Lower leg skin (tissue), 4 donors: ENCODE measurements at regions not wholly inside any gene's neighbourhood (a gene's known extent, or its start where the extent isn't known, plus 50 kb on each side); places are given as distances from the start of the nearest gene placed in this dataset.

Experiments used
- DNase-seq, 2 donors: peaks; one replicate each; pipeline ENCODE4 v3.0.0-alpha.2; 2019; ENCODE audit warnings: low spot score in 2 of 2
- H3K4me3 ChIP-seq: fragments of 200-600 bp; sonication (generic); 2 replicates; pipeline ENCODE4 v1.5.1; 2017; ENCODE audit warnings: mild to moderate bottlenecking, low read depth; ENCODE audit not compliant: poor library complexity, severe bottlenecking
- CTCF ChIP-seq, 3 donors: fragments of 450-650 bp; IDR thresholded peaks; one replicate each; pipeline ENCODE4 v1.5.1; 2016; ENCODE audit warnings: antibody characterized with exemption in 3 of 3, mild to moderate bottlenecking in 3 of 3, moderate library complexity in 2 of 3
- POLR2A ChIP-seq, 2 donors: fragments of 450-650 bp; IDR thresholded peaks; one replicate each; pipeline ENCODE4 v1.6.1; 2016 to 2017; ENCODE audit warnings: antibody characterized with exemption in 2 of 2, mild to moderate bottlenecking in 1 of 2, moderate library complexity in 1 of 2
- WGBS, 2 donors: methylation state at CpG; one replicate each; pipeline ENCODE4 v1.1.5; 2018; 5-methylcytosine and 5-hydroxymethylcytosine counted together
- intact Hi-C: fragments of 100-400 bp; cut with DNase I; formaldehyde crosslinking; loops from one replicate; pipeline ENCODE4 v1.15.0; 2023; ENCODE audit warnings: low total_unique reads

DNA sequence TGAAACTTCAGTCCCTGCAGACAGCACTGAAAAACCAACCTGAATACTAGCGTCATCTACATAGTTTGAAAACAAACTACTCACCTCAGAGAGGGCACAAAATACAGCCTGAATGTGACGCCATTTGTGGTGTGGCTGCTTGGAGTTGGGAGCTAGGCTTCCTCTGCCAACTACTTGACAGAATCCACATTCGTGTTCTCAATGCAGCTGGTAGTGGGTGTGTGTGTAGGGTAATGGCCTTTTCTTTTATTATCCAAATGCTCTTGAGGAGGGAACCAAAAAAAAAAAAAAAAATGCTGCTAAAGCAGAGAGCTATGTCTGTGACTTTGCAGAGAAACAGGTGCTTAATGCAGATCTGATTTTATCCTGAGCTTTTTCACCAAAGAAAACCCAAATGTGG is 207.8 kb downstream of the OTOR start:
- intact Hi-C loops: no loop called here
- WGBS, 2 donors: 53 to 67% methylated on average over 3 of the region's 3 CpGs
- no peak overlapping the region for H3K4me3 ChIP-seq
- TF ChIP-seq POLR2A (IDR thresholded peaks at IDR 0.05): no peak
- TF ChIP-seq CTCF (IDR thresholded peaks at IDR 0.05): no peak
- no peak for DNase-seq

DNA sequence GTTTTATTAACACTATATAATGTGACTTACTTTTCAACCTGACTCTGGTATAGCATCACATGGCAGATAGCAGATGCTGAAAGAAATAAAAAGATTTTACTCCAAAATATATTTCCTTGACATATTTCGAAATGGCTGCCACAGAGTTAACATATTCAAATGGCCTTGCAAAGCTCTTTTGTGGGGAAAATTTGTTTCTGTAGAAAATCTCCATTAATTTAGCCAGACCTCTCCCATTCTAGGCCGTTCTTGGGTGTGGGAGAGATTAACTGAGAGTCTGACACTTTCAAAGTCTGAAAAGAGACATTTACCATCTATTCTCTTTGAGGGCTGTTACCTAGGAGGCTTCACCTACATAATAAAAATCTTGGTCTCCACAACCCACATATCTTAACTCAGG is 217.2 kb downstream of the OTOR start:
- DNase-seq: no peak
- intact Hi-C loops: no loop called here
- no peak for TF ChIP-seq POLR2A (IDR thresholded peaks at IDR 0.05)
- no peak for TF ChIP-seq CTCF (IDR thresholded peaks at IDR 0.05)
- no peak overlapping the region for H3K4me3 ChIP-seq
- 68 to 72% methylated on average over 2 of the region's 2 CpGs for WGBS, 2 donors

GRCh38 chr20:16966276-16966880 is 218.2 kb downstream of the OTOR start:
- WGBS, 2 donors: 85 to 89% methylated on average over 3 of the region's 3 CpGs
- intact Hi-C loops: no loop called here
- no peak overlapping the region for H3K4me3 ChIP-seq
- TF ChIP-seq POLR2A (IDR thresholded peaks at IDR 0.05) (no peak), CTCF (IDR thresholded peaks at IDR 0.05) (no peak)
- DNase-seq: no peak

DNA sequence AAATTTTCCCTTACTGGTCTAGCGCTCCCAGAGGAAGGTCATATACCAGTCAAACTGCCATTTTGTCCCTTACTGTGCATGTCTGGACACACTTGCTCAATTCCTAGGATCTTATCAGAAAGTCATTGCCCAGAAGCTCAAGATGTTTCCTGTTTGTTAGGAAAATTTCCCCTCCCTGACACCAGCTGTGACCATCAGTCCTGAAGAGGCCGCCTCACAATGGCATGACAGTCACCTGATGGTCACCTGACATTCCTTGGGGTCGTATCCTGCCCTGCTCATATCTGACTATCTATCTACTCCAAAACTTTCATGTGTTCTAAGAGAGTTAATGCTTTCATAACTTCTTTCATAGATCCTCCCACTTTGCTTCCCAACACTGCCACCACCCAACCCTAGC is 219.9 kb downstream of the OTOR start:
- intact Hi-C loops: no loop called here
- 70 to 77% methylated on average over 3 of the region's 3 CpGs for WGBS, 2 donors
- H3K4me3 ChIP-seq: no peak overlapping the region
- no peak for DNase-seq
- TF ChIP-seq CTCF (IDR thresholded peaks at IDR 0.05) (no peak), POLR2A (IDR thresholded peaks at IDR 0.05) (no peak)

GRCh38 chr20:16970776-16971175 is 222.6 kb downstream of the OTOR start:
- DNase-seq: no peak
- intact Hi-C loops: no loop called here
- TF ChIP-seq POLR2A (IDR thresholded peaks at IDR 0.05): no peak
- no peak for TF ChIP-seq CTCF (IDR thresholded peaks at IDR 0.05)
- no peak overlapping the region for H3K4me3 ChIP-seq
- 34 to 56% methylated on average over 3 of the region's 3 CpGs for WGBS, 2 donors
